ENCODE measurements at regions not wholly inside any gene's neighbourhood (a gene's known extent, or its start where the extent isn't known, plus 50 kb on each side); places are given as distances from the start of the nearest gene placed in this dataset.

DNA sequence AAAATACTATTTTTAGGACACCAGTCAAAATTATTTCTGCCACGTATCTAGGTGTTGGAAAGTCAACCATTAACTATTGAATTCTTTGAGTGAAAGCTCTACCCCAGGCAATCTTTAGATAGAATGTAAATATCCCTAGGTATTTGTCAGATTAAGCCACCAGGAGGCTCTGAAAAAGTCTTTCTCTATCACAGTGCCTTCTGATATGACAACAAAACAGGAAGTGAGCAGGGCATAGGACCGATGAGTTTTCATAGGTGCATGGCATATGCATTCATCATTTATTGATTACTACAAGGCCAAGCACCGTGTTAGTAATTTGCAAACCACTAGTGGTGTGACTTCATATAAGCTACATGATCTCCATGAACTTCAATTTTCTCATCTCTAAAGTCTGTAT is 333.6 kb upstream of the F9 start:
- no peak overlapping the region for H3K4me3 ChIP-seq (ENCODE audit: low read depth, low read length)
- TF ChIP-seq, protein P1, sequence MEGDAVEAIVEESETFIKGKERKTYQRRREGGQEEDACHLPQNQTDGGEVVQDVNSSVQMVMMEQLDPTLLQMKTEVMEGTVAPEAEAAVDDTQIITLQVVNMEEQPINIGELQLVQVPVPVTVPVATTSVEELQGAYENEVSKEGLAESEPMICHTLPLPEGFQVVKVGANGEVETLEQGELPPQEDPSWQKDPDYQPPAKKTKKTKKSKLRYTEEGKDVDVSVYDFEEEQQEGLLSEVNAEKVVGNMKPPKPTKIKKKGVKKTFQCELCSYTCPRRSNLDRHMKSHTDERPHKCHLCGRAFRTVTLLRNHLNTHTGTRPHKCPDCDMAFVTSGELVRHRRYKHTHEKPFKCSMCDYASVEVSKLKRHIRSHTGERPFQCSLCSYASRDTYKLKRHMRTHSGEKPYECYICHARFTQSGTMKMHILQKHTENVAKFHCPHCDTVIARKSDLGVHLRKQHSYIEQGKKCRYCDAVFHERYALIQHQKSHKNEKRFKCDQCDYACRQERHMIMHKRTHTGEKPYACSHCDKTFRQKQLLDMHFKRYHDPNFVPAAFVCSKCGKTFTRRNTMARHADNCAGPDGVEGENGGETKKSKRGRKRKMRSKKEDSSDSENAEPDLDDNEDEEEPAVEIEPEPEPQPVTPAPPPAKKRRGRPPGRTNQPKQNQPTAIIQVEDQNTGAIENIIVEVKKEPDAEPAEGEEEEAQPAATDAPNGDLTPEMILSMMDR (IDR thresholded peaks at IDR 0.05; ENCODE audit: low read depth, low read length), result no peak

DNA sequence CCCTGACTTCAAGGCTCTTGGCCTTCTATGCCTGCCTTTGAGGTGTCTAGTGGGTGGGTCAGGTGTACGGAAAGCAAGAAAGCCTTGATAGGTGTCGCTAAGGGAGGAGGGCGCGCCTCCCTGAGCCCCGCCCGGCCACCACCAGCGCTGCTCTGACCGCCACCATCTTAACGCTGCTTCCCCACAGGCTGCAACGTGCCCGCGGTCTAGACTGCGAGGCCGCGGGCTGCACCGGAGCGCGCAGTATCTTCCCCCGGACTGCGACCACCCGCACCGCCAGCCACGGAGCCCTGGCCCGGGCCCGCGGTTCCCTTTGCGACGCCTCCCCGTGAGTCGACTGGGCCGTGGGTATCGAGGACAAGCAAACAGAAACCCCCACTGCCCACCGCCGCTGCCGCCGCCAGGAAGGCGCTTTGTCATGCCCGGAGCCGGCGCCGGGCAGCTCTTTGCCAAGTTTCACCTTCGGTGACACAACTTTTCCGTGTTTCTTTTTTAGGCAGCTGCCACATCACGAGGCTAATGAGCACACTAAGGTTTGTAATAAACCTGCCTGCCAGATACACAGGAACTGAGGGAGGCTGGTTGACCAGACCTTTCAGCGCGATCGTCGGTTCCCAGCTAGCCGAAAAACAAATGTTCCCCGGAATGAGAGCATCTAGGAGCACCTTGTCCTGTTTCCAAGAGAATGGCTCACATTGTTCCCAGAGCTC is 335.8 kb upstream of the F9 start:
- no peak overlapping the region for H3K4me3 ChIP-seq (ENCODE audit: low read depth, low read length)
- TF ChIP-seq, protein P1 (IDR thresholded peaks at IDR 0.05; ENCODE audit: low read depth, low read length), result no peak

DNA sequence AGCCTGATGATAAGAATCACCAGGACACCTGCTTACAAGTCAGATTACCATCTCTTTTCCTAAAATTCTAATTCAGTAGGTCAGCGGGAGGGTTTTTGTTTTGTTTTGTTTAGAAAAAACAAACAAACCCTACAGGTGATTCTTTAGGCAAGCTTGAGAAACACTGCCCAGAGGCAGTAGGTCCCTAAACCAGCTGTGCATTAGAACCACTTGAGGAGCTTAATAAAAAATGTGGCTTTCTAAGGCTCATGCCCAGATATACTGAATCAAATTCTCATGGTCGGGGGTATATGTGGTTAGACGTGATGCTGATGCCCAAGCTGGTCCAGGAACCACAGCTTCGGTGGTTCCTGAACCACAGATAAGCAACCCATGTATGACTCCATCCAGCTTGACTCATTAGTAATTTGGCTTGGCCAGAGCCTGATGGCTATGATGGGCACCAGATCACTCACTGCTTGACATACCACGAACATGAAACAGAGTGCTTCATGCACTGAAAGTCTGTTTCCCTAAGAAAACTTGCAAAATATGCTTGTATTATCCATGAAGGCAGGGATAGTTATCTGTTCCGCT is 338.1 kb upstream of the F9 start:
- TF ChIP-seq, protein P1 (IDR thresholded peaks at IDR 0.05; ENCODE audit: low read depth, low read length), result no peak
- no peak overlapping the region for H3K4me3 ChIP-seq (ENCODE audit: low read depth, low read length)

DNA sequence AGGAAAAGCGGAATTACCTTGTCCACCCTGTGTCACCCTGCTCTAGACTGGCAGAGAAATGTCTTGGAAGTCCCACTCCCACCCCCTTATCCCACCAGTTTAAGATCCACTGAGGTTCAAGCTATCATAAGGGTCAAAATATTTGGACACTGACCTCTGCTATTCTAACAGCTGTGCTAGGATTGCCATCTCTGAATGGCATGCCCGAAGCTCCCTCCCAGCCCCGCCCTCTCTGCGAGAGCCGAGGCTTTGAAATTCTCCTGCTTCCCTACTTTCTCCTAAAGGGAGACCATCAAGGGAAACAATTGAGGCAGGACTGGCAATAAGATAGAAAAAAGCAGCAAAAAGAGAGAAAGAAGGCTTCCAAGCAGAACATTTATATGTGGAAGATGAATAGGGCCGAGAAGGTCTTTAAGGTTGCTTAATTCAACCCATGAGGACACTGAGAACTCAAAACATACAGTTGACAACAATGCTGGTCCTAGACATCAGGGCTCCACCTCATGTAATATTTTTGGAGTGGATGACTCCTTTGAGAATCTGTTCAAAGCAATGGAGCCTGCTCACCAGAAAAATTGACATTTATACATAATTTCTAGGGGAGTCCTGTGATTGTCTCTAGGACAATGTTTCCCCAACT is 338.7 kb upstream of the F9 start:
- no peak overlapping the region for H3K4me3 ChIP-seq (ENCODE audit: low read depth, low read length)
- TF ChIP-seq, protein P1 (IDR thresholded peaks at IDR 0.05; ENCODE audit: low read depth, low read length), result no peak

DNA sequence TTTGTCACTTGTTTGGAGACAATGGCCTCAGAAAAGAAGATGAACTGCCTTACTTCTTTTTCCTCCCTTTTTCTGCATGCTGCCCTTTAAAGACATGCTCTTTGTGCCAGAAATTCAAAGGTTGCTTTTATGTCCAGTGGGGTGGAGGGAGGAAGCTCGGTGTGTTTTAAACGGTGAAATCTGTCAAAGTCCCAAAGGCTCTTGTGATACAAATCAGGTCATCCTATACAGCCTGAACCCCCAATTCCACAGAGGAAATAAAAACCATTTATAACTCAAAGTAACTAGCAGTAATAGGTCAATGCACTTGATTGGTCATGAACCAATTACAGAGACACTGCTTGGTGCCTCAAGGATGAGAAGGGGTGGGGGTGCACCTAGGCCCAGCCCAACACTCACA is 339.3 kb upstream of the F9 start:
- H3K4me3 ChIP-seq (ENCODE audit: low read depth, low read length), result no peak overlapping the region
- TF ChIP-seq, protein P1 (IDR thresholded peaks at IDR 0.05; ENCODE audit: low read depth, low read length), result no peak

DNA sequence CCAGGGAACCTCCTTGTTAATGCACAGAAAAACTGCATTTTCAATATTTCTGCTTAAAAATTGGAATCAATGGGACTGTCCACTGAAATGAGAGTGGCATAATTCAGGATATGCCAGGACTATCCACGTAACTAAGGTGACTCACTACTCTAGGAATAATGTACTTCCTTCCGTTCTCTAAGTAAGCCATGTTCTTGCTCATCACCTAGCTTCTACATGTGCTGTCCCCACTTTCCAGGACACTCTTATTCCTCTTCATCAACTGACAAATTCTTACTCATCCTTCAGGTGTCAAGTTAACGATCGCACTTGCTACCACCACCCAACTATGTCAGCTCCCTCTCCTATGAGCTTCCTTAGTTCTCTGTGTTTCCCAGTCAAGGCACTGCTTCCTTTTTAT is 342.8 kb upstream of the F9 start:
- no peak overlapping the region for H3K4me3 ChIP-seq (ENCODE audit: low read depth, low read length)
- TF ChIP-seq, protein P1 (IDR thresholded peaks at IDR 0.05; ENCODE audit: low read depth, low read length), result no peak

DNA sequence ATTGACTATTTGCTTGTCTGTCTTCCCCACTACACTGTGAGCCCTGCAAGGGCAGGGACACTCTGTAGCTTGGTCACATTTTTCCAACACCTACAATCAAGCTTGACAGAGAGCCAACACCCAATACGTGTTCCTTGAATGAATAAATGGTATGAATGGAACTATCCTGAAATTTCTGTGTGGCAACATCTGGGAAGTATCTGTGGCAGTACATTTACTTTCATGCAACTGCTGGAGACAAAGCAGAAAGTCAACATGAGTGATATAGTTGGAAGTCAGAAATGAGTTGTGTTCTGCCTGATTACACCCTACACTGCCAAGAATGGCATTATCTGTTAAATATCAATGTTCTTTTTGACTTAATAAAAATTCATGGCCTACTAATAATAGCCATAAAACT is 343.5 kb upstream of the F9 start:
- TF ChIP-seq, protein P1 (IDR thresholded peaks at IDR 0.05; ENCODE audit: low read depth, low read length), result no peak

More for the DNA sequence above, 343.5 kb upstream of the F9 start:
- no peak overlapping the region for H3K4me3 ChIP-seq (ENCODE audit: low read depth, low read length)

Data from WI38 (cell line).